Transverse colon (tissue), 4 donors: ENCODE measurements at regions not wholly inside any gene's neighbourhood (a gene's known extent, or its start where the extent isn't known, plus 50 kb on each side); places are given as distances from the start of the nearest gene placed in this dataset.

Source experiments
- CTCF ChIP-seq, 5 experiments: fragments of 200-600 bp in 3 of 5; fragments of 450-650 bp in 2 of 5; sonication (generic) in 3 of 5; IDR thresholded peaks; 1 replicate in 2 of 5; 2 replicates in 3 of 5; pipeline ENCODE4 v1.5.1; 2016 to 2017; ENCODE audit warnings: antibody characterized with exemption in 5 of 5, inconsistent platforms in 3 of 5, mild to moderate bottlenecking in 2 of 5, moderate library complexity in 1 of 5
- POLR2AphosphoS5 ChIP-seq, 3 donors: sonication (generic); formaldehyde crosslinking; IDR thresholded peaks; one replicate each; pipeline ENCODE4 v1.6.1; 2016; ENCODE audit warnings: antibody characterized with exemption in 3 of 3

DNA sequence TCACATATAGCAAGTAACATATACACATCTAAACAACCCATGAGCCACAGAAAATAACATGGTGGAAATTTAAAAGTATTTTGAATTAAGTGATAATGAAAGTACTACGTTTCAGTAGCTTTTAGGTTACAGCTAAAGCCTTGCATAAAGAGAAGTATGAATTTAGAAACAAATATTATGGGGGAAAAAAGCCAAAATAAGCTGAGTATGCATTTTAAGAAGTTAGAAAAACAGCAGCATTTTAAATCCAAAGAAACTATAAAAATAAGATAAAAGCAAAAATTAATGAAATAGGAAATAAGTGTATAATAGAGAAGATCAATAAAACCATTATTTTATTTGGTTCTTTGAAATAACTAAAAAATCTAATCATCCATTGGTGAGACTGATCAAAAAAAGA, 89.8 kb upstream of the ARHGEF7 start:
- no peak for TF ChIP-seq POLR2AphosphoS5 (IDR thresholded peaks at IDR 0.05)
- no peak for TF ChIP-seq CTCF (IDR thresholded peaks at IDR 0.05)
